NK-92 (cell line): ENCODE measurements at regions not wholly inside any gene's neighbourhood (a gene's known extent, or its start where the extent isn't known, plus 50 kb on each side); places are given as distances from the start of the nearest gene placed in this dataset.

Experiments used
- DNase-seq: peaks from one replicate; lab custom pipeline; 2025; ENCODE audit not compliant: unreplicated experiment; lab: John Stamatoyannopoulos, UW

DNA sequence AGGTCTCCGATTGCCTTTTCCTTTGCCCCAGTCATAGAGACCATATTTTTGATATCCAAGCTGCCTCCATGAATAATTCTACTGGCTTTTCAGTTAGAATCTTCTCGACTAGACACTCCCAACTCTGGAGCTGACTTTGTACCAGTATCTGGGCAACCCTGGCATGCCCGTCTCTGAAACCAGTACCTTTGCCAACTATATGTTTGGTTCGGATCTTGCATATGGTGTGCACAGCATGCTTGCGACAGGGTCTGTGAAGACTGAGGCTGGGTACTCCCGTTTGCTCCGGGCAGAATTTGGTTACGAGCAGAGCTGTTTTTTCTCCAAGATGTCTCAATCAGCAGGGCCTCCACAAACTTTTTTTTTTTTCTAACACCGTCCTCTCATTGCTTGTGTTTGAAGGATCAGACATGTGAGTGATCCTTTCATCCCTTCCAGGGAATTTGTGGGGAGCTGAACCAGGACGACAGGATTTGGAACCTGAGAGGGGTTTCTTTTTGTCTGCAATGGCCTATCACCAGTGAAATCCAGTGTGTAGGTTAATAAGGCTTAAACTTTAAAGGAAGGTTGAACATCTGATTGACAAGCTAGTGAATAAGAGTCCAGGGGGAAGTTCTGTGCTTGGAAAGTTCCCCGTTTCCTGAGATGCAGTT lies 322.3 kb downstream of the MYCN start:
- no peak for DNase-seq

DNA sequence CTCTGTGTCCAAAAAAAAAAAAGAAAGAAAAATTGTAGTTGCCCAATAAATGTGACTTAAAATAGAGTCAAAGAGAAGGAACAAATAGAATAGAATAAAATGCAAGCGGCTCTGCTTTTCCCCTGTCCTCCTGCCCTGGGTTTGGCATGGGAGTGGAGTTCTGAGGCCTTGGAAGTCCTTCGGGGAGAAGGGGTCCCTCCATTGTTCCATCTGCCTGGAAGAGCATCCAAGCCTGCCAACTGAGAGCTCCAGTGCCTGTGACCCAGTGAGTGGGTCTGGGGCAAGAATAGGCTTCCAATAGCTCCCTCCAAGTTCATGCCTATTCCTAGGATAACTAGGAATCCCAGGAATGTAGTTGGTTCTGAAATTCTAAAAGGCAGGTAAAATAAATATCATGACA lies 321.4 kb downstream of the MYCN start:
- DNase-seq, result no peak

DNA sequence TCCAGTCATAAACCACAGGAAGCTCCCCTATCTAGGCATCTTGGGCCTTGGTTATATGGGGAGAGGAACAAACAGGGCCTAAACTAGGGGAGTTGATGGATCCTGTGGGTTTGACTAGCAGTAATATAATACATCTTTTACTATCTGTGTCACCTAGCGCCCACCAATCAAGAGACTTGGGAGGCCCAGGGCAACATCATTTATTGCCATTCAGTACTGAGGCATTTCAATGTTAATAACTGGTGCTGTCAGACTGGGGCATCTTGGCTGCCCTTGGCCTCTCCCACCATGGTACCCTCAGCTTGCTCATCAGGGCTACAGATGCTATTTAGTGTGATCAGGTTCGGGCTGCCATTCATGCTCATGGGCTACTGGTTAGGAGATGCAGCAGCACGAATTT lies 320.7 kb downstream of the MYCN start:
- DNase-seq, result no peak

DNA sequence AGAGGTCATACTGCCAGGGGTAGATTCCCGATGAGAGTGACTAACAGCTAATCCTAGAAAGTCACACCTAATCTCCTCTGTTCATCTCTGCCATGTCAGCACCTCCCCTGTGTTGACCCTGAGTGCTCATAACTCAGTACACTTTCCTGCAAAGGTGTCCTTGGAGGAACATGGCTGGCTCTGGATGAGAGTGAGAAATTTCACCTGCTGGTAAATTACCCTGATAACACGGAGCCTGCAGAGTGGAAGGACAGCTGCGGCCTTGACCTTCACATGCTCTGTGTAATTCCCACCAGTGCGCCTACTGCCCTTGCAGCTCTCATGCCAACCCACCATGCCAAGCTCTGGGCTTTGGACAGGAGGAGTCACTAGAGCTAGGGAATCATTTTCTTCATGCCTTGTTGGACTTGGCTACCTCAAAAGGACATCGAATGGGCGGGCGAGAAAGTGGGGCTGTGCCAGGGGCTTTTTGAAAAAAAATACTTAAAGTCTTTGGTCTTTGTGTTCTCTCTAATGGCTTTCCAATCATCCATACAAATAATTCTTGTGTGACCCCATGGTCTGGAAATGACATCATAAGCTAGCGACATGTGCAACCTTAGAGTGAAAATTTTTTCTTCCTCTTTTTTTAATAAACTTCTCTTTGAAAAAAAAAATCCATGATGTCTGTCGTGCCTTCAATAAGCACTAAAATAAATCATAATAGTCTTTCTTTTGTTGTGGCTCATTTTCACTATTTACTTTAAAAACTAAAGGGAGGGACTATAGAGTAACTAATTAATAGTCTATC lies 319.9 kb downstream of the MYCN start:
- DNase-seq, result no peak

DNA sequence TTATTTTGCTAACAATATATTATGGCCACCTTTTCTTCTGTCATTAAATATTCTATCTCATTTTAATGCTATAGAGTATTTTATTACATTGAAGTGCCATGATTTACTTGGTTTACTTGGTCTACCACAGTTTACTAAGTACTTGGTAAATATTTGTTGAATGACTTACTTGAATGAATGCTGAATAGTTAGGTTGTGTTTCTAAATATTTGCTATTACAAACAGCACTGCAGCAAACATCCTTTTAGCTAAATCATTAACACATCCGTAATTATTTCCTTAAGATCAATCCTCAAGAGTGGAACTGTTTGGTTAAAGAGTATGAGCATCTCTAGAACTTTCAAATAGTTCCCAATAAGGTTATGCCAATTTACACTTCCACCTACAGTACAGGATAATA lies 318.7 kb downstream of the MYCN start:
- no peak for DNase-seq

DNA sequence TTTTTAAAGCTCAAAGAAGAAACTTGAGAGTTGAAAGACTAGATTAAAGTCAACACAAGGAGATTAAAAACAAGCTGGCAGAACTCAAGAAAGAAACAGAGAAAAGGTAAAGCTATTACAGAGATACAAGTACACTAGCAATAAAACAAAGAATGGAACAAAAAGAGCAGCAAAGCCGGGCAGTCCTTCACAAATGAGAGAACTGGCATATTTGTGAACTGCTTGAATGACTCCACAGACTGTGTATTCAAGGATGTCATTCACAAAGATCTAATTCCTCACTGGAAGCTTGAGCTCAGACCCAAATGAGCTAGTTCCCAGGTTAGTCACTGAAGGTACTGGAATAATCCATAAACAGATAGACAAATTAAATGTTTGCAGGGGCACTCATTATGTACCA lies 318.0 kb downstream of the MYCN start:
- DNase-seq, result no peak

DNA sequence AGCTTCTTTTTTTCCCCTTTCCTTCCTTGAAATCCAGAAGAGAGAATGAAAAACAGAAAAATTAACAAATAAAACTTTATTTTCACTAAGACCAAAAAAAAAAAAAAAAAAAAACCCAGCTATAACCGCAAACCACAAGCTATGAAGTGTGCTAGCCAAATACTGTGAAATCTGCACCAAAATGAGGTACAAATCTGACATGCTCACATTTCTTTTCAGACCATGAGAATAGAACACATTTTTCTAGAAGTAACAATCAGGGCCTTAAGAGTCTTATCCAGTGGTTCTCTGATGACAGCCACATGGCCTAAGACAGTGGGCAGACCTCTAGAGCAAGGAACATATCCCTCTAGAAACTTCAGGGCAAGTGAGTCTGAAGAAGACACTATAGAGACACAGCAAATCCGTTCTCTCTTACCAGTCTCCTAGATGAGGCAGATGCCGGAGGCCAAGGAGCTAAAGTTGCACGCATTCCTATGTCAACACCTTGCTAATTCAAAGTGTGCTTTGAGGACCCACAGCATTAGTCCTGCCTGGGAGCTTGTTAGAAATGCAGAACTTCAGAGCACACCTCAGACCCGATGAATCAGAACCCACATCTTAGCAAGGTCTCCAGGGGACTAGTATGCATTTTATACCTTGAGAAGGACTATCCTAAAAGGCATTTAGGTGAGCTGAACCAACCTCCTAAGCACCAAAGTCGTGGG lies 317.1 kb downstream of the MYCN start:
- DNase-seq, result no peak

DNA sequence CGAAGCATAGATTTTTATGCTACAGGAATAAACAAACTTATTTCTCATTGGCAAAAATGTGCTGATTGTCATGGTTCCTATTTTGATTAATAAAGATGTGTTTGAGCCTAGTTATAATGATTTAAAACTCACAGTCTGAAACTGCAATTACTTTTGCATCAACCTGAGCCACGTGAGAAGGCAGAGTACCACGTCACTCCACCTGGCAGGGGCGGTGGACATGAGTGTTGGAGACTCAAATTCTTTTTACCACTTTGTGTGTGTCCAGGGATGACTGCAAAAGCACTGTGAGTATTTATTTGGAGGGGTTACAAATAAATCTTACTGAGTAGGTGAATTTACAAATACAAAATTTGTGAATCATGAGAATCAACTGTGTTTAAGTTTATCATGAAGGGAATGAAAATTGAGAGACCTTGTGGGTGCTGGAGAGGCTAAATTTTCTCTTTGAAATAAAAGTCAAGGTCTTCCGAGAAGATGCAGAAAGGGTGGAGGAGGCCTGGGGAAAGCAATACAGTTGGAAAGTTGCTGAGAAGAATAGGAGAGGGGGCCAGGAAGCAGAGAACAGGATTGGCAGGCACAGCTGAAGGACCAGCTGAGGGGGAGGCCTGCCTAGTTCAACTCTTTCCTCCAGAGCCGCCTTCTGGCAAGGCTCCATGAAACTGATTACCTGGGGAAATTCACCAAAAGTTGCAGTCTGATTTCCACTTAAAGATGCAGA lies 316.4 kb downstream of the MYCN start:
- DNase-seq, result no peak

DNA sequence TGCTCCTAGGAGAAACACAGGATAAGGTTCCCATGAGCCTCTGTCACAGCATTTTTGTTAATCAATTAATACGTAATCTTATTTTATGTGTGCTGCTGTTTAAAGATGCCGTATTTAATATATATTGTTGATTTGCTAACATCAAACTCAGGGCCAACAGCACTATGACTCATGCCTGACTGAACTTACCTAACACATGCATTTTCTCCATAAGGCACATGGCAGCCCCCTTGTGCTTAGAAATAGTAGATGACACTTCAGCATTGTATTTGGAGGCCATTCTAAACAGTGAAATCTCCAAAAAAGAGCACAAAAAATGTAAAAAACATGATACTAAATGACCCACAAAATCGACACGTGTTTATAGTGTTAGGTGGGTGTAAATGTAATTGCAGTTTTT lies 314.8 kb downstream of the MYCN start:
- no peak for DNase-seq

DNA sequence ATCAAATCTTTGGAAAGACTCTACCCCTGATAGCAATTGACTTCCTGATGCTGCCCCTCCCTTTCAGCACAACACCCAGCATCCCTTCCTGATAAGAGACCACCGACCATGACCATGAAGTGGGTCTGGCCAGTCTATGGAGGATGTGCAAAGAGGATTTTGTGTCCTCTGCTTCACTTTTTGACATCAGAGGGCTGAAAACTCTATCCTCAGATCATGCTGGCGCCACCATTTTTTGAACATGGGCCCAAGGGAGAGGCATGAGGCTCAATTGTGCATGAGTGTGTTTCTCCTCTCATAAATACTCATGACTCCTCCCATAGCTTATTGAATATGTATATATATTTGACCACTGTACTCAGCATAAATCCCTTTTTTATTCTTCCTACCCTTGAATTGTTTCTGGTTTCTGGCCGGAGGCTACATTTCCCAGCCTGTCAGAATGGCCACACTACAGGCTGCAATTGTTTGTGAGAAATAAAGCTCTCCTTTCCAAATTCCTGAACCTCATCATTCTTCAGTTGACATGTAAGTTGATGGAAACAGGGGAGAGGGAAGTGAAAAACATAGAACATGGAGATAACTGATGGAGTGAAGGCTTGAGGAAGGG lies 314.1 kb downstream of the MYCN start:
- no peak for DNase-seq

DNA sequence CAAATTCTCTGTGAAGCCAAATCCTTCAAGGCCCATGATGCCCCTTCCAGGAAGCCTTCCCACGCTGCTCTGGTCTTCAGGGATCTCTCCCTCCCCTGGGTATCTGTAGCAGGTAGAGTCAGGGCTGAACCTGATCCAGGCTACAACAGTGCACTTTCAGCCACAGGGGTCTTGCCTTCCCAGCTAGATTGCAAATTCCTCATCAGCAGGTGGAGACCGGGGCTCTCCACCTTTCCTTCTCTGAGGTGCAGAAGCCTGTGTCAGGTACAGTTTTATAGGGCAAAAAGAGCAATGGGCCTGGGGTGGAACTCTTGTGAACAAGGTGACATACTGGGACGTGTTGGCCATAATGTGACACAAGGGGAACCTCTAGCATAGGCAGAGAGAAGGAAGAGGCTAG lies 312.9 kb downstream of the MYCN start:
- DNase-seq, result no peak

DNA sequence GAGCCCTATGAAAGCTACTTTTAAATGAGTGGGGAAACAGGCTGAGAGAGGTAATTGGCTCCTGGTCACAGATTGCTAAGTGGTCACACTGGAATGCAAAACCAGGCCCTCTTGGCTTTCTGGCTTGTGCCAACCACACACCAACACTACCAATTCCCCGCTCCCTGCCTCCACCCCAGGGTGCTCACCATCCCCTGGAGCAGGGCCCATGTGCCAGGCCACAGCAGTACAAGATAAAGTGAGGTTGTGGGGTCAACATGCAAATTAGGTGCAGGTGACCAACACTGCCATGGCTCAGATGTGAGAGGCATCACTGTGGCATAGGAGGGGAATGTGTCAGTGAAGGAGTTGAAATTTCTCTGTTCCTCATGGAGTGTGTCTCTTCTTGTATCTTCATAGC lies 312.5 kb downstream of the MYCN start:
- no peak for DNase-seq

DNA sequence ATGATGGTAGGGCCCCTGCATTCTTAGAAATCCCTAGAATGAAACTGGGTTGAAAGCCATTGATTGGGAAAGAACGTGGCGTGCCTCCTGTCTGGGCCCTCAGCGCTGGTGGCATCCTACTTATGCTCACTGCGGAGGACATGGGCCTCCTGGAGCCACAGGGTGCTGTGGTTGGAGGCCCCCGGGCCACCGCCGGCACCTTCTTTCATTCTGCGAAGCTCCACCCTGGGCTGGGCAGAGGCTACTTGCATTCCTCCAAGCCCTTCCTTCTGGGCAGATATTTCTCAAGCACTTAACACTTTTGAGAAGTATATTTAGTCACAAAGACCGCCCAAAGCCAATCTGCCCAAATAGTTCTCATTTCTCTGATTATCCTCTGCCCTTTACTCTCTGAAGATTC lies 311.9 kb downstream of the MYCN start:
- no peak for DNase-seq

DNA sequence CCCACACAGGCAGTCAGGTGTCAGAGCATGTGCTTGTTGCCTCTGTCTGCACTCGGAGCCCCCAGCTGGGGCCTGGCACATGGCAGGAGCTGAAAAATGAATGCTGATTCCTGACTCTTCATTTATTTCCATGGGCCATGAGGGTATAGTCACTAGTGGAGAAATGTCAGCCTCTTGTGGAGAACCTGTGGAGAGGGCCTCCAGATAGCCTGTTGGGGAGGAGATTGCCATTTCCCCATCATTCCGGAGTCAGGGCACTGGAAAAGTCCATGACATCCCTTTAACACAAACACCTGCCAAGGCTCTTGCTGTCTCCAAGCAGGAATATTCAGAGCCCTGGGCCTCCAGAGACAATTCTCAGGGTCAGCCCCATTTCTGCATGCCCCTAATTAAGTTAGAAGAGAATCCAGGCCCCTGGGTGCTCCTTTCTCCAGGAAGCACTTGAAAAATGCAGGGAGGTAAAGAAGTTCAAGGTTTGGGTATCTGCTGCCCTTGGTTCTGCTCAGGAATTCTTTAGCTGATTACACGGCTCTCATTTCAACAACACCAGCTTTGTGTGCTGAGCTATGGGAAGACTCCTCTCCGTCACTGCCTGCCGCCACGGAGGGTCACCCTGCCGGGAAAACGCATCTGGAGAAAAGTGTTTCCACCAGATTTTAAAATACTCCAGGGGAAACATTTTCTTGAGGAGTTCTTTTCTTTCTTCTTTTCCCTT lies 311.3 kb downstream of the MYCN start:
- DNase-seq, result no peak

DNA sequence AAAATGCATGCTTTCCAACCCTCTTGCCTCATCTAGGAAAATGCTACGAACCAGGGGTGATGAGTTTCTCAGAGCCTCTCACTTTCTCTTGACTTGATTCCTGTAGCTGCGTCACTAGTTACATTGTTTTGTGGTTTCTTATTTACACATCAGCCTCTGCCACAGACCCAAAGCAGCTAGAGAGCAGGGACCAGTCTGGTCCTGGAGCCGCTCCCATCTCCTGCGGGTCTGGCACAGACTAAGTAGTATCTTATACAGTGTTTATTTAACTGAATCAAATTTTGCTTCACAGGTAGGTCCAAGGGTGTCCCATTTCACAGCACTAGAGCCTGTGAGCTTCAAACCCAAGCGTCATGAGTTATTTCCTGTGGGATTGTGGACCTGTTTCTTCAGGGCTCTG lies 310.5 kb downstream of the MYCN start:
- DNase-seq, result no peak

DNA sequence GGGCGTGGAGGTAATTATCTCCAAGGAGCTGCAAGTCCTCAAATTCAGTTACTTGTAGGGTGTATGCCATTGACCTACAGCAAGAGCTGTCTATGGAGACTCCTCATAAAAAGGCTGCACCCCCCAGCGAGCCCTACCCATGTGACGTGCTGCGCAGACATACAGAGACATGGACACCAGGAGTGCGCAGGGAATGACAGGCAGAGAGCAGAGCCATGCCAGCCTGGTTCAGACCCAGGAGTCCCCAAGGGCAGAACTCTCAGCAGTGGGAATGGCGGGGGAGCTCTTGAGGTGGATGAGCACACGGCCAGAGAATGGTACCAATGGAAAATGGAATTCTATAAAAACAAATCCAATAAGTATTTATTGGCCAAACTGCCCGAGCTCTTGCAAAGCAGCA lies 310.1 kb downstream of the MYCN start:
- DNase-seq, result no peak

DNA sequence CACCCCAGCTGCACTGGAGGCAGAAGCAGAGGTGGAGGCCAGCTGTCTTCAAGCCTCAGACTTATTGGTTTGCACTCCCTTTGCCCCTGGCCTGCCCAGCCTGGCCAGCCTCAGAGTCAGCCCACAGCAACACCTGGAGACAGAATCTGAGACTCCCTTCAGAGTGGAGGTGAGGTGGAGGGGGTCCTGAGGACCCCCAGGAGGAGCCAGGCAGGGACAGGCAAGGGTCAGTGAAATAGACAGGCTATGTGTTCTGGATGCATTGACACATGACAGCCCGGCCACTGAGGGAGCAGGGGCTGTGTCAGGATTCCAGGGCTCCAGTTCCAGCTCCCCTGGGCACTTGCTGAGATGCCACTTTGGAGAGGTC lies 309.7 kb downstream of the MYCN start:
- DNase-seq, result no peak

DNA sequence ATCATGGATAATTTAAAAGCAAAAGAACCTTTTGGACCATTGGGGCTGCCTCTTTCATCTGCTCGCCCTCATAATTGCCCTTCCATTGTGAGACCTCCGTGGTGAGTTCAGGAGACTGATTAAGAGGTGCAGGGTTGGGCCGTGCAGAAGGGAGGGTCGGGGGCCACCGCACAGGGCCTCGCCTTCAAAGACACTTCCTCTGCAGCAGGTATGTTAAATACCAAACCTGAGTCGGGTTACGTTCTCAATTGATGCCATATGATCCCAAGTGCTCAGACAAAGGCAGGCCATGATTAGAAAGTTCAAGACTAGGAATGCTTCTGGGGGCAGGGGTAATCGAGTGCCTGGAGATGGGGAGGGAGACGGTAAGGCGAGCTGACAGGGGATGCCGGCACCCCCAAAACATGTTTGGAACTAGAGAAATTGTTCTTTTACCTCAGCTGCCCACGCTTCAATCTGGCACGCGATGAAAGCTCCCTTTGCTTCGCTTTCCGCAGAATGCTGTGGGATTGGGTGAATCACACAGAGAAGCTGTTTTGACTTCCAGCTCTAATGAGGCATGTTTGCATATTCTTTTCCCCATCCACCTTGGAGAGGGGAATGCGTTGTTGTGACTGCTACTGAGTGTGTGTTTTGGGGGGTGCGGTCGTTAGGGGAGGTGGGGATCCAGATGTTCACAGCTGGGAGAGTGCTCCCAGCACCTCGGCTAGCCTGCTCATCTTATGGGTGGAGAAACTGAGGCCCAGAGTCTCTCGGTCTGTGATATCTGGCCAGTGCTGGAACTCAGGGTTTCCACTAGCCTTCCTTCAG lies 309.1 kb downstream of the MYCN start:
- DNase-seq, result no peak

DNA sequence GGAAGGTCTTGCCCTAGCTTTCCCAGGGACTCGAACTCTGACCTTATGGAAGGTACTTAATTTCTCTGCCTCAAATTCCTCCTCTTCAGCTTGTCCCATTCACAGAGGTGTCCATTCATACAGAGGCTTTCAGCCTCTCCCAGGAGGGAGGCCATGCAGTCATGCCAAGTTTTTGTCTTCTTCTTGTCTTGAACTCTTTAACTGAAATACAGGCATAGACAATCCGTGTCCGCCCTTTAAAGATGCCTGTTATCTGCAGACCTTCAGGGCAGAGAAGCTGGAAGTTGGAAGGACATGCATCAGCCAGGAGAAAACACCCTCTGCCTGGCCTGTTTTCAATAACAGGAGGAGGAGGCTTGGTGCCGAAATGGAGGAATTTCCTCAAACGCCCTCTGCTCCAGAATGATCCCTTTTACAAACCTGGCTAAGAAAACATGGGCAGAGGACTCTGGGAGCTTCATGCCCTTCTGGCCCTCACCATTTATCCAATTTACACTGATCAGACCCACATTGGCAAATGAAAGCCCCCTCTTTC lies 308.3 kb downstream of the MYCN start:
- DNase-seq, result no peak
